GM18870 (cell line): ENCODE measurements at regions not wholly inside any gene's neighbourhood (a gene's known extent, or its start where the extent isn't known, plus 50 kb on each side); places are given as distances from the start of the nearest gene placed in this dataset.
A peak's percentile ranks its signal among the peaks of the same experiment; 100 is the strongest.

Source experiments
- ATAC-seq: cut with Tn5 transposase; IDR thresholded peaks from one replicate; pipeline ENCODE4 v1.9.1; 2021; ENCODE audit warnings: moderate library complexity; ENCODE audit not compliant: unreplicated experiment

DNA sequence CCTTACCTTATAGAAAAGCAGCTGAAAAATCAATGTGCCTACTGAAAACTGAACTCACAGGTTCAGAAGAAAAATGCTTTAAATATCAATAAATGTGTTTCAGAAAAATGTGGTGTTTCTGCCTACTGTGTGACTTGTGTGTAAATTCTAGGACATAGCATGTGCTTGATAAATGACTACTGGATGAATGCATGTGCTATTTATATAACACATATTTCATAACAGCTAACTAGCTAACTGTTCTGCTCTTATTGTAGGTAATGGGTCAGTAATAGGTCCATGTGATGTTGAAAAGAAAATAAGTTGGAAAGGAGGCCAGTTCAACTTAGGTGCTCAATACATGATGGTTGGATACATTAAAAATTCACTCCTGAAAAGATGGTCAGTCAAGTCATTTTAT, 993.0 kb upstream of the LCORL start:
- ATAC-seq, result no peak

DNA sequence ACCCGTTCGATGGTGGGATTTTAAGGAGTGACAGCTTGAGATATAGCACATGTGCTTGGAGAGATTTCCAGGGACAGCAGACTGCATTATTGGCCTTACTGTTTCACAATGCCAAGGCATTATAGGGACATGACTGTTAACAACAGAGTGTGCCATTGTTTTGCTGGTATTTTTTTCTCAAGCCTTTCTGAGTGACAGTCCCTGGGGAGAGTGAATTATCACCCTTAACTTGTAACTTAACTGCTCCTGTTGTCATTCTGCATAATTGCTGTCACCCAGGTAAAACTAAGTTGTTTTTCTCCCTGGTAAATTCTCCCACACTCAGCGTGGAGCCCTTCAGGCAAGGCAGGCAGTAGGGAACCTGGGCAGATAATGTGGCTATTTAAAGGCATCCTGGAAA, 989.2 kb upstream of the LCORL start:
- no peak for ATAC-seq

DNA sequence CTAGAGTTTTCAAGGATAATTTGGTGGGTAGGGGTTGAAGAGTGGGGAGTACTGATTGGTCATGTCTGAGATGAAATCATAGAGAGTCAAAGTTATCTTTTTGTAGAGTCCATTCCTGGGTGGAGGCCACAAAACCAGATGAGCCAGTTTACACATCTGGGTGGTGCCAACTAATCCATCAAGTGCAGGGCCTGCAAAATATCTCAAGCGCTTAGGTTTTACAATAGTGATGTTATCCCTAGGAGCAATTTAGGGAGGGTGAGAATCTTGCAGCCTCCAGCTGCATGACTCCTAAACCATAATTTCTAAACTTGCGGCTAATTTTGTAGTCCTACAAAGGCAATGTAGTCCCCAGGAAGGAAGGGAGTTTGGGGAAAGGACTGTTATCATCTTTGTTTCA, 988.3 kb upstream of the LCORL start:
- ATAC-seq, result no peak

DNA sequence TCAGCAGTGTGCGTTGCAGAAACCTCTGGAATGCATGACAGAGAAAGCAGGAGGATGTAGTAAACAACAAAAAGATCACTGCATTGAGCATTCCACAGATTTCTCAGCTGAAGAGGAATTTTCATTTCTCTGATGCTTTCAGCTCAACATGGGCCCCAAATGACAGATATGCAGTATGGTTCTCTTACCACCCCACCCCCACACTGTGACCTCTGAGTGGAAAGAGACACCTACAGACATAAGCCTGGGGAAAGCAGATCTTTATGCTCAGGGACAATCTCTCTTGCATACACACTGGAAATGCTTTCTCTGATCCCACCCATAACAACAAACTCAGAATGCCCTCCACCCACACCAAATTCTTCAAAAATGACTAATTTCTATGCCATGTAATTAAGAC, 983.7 kb upstream of the LCORL start:
- ATAC-seq, result no peak

DNA sequence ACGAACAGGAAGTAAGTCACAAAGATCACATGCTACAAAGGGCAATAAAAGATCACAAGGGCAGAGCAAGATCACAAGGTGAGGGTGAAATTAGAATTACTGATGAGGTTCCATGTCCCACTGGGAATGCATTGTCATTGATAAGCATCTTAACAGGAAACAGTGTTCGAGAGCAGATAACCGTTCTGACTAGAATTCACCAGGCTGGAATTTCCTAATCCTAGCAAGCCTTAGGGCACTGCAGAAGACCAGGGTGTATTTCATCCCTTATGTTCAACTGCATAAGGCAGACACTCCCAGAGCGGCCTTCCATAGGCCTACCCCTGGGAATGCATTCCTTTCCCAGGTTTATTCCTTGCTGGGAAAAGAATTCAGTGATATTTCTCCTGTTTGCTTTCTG, 980.6 kb upstream of the LCORL start:
- ATAC-seq, result no peak

DNA sequence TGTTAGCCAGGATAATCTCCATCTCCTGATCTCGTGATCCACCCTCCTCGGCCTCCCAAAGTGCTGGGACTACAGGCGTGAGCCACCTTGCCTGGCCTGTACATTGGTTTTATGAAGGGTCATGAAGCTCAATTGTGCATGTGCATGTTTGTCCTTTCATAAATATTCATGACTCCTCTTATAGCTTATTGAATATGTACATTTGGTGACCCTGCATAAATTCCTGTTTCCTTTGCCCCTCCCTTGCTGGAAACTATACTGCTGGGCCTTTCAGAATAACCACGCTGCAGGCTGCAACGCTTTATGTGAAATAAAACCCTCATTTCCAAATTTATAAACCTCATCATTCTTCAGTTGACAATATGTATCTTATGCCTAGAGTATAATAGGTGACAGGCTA, 978.0 kb upstream of the LCORL start:
- no peak for ATAC-seq

DNA sequence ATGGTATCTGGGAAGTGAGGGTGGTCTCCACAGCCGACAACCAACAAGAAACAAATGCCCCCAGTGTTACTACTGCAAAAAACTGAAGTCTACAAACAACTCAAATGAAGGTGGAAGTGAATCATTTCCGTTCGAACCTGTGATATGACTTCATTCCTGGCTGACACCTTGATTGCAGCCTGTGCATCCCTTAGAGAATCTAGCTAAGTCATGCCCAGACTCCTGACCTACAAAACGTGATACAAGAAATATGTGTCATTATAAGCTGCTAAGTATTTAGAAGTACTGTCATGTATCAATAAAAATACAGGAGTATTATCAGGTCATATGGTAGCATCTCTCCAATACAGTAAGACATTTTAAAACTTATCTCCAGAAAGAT, 959.7 kb upstream of the LCORL start:
- ATAC-seq, result no peak

DNA sequence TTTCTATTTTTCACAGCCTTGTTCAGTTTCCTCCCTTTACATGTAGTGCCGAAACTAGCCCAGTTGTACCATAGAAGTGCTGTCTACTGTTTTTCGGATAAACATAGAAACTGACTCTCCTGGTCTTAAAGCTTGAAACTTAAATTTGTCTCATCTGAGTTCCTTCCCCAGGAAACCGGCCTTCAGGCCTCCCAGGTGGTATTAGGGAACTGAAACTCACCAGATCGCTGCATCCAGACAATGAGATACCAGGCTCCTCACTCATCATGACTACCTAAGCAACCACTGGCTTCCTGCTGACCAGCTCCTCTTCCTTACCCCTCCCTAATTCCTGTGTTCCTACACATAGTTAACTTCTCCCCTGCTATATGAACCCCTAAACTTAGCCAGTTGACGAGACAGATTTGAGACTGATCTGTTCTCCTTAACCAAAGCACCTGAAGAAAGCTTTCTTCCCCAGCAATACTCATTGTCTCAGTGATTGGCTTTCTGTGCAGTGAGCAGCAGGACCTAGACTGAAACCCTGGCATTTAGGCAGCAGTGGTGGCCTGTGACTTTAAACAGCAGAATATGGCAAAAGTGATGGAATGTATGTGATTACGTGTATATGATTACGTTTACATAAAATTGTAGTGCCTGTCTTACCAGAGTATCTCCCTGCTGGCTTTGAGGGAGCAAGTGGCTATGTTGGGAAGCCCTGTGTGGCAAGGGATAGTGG, 959.1 kb upstream of the LCORL start:
- peak; percentile 93 for ATAC-seq

DNA sequence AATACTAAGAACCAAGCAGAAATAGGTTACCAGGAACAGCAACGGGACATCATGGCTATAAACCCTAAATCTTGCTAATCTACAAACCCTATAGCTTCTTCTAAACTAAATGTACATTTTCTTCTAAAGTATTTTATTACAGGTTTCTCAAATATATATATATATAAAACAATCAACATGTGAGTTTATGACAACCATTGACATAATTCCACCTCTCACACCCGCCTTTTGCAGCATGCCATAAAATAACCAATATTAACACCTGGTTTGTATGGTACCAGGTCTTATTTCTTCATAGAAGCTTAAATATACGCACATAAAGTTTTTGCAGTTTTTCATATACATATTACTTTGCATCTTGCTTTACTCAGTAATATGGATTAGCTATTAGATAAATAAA, 955.3 kb upstream of the LCORL start:
- ATAC-seq, result no peak

DNA sequence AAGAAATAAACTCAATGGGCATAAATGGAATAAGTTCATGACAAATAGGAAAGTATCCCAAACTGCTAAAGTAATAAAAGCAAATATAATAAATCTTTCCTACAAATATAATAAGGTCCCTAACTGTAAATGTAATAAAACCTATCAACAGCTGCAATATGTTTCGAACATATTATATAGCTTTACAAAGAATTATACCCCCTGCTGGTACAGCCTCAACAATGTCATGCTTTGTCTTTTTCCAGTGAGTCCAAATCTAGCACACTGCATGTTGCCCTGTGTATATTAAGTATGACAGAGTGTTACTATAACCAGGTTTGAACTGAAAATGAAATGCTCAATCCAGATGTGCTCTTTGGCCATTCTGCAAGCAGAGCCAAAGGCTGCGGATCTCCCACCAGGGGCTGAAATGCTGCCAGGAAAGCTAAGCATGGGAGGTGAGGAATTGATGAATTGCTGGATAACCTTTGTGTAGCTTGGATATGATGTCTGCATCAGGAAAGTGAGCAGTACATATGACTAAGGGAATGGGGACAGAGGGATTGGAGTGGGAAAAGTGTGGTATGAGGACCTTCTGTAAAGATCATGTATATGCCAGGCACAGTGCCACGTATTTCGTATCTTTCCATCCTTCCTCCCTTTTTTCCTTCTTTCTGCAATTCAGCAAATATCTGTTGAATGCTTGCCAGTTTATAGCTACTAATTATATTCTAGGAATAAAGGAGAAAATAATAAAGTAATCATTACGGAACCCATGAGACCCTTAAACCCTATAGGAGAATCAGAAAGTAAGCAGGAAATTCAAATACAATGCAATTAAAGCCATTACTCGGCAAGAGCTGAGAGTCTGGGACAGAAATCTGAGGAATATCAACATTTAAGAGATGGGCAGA, 954.6 kb upstream of the LCORL start:
- ATAC-seq, result no peak

DNA sequence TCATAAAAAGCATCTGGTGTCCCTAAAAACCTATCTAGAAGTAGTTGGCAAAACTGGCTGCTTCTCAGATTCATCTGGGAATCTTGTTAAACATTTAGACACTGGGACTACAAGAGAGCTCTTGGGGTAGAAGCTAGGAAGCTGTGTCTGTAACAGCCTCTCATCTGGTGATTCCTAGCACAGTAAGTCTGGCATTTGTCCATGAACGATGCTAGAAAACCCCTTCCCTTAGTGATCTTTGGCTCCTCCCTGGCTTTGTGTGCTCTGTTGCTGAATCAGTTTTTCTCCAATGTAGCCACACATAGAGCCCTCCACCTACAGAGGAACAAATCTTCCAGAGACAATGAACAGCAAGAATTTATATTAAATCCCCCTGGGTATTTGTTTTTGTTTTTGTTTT, 951.7 kb upstream of the LCORL start:
- no peak for ATAC-seq

DNA sequence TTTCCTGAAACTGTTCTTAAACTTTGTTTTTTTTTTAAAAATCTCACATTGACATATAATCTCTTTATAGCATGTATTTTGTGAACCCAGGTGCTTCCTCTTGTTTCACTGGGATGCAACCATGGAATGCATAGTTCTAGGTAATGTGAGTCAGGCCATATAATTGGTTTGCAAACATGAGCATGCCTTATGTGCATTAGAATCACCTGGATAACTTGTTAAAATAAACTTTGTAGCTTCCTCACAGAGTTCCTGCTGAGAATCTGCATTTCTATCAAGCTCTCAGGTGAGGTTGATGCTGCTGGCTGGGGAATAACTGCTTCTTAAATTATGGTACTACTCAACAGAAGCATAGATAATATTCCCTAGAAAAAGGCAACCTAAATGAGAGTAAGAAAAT, 940.3 kb upstream of the LCORL start:
- ATAC-seq, result no peak

DNA sequence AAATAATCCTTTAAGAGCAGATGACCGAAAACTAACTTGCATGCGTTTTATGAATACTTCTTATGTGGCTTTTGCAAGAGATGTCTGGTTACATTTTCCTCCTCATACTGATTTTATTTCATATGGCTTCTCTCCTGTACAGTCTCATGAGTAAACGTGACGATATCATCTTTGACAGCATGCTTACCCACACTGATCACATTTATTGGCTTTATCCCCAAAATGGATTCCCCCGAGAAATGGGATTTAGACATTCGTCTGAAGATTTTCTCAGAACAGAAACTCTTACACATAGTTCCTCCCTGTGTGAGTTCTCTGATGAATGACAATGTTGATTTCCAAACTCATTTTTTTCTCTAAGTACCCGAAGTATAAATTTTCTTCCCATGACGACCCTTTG, 939.7 kb upstream of the LCORL start:
- no peak for ATAC-seq

DNA sequence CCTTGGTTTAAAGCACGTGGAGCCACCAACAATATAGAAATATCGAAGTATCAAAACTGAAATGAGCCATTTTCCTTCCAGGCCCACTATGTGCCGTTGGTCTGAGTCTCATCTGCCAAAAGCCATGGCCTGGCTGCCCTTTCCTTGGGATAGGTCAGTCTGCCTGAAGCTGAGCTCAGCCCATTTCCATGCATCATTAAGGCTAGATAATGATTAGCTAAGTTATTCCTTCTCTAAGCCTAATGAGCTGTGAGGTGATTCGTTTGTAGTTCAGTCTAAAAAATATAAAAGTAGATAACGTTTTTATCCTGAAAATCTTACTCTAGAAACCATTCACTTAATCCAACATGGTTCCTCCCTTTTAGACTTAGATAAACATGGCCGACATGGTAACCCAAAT, 936.2 kb upstream of the LCORL start:
- ATAC-seq, result no peak

DNA sequence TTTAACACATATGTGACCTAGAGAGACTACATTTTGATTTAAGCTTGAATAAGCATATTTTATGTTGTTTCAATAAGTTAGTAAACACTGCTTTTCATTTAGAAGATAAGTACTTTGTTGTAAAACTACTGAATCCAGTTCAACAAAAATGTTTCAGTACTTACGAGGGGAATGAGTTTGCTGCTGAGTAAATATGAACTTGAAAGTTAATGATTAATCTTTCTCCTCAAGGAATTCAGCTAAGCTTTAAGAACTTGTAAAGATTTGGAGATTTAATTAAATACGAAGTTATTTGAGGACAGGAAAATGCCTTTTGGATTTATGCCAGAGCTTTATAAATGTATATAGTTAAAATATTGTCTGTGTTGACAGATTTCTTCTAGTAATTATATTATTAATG, 933.0 kb upstream of the LCORL start:
- no peak for ATAC-seq

DNA sequence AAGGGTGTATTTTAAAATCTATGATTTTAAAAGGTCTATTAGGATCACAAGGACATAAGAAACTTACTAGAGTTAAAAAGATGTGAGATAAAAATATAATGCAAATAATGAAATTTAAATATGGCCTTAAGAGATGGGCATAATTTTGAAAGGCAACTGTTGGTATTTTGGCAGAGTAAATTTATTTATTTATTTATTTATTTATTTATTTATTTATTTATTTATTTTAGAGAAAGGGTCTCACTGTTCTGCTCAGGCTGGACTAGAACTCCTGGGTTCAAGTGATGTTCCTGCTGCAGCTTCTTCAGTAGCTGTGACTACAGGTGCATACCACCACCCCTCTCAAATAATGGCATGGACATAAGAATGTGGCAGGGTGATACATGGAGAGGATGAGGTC, 932.1 kb upstream of the LCORL start:
- ATAC-seq, result no peak

DNA sequence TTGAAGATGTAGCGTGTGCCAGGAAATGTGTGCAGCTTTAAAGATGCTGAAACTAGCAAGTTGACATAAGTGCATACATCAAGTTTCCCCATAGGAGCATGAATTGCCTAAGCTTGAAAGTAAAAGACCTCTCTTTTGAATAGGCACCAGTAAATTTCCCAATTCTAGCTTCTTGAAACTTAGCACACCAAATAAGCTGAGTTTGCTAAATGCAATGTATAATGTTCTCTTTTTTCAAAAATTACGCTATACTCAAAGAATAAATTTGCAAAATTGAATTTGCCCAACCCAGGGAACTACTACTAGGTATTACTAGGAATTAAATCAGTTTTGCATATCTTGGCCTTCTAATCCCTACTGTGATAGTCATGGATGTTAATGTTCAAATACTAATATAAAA, 923.9 kb upstream of the LCORL start:
- ATAC-seq, result no peak

DNA sequence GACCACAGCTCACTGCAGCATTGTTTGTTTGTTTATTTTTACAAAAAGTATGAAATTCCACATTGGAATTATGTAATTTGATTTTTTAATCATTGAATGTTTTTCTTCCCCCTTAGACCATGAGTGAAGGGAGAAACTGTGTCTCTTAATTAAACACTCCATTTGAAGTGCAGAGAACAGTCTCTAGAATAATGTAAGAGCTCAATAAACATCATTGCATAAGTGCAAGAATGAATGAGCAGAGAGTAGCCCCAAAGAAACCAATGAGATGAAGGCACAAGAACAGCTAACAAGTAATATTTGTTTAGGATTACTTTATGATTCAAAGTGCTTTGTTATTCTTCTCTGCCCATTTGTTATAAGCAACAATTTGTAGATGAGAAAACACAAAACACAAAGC, 921.3 kb upstream of the LCORL start:
- no peak for ATAC-seq

DNA sequence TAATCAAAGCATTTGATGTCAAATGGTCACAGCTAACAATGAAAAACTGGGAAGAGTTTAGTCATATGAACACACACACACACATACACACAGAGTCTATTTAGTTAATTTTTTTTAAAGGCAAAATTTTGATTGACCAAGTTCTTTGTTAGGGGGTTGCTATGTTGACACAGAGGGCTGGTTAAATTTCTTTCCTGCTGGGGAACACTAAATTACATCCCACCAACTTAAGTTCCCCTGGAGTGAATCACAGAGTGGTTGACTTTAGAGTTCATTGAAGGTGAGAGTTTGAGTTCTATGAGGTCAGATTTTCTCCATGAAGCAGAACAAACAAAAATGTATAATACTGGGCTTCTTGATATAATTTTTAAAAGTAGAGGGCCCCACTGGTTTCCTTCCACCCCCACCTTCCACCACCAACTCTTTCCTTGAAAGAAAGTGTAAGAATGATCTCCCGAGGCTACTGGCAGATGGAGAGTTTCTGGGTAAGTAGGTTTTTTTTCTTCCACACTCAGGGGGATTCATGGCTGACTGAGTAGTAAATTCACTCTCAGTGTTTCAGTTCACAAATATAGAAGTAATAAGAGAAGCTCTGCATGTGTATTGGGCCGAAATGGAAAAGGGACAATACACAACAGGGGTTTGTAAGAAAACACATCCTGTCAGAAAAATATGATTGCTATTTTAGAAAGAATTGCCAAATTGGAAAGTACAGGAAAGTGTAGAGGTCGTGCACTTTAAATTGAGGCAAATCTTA, 917.0 kb upstream of the LCORL start:
- no peak for ATAC-seq

DNA sequence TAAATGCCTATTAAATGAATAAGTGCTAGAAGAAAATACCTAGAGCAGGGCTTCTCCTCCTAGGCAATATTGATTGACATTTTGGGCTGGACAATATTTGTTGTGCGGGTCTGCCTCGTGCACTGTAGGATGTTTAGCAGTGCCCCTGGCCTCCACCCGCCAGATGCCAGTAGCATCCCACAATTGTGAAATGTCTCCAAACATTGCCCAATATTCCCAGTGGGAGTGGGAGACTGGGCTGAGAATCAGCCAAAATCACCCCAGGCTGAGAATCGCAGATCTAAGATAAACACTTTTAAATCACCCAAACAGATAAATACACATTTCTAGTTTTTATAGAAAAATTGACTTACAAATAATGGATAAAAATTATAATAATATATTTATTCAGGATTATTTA, 916.2 kb upstream of the LCORL start:
- ATAC-seq, result no peak

DNA sequence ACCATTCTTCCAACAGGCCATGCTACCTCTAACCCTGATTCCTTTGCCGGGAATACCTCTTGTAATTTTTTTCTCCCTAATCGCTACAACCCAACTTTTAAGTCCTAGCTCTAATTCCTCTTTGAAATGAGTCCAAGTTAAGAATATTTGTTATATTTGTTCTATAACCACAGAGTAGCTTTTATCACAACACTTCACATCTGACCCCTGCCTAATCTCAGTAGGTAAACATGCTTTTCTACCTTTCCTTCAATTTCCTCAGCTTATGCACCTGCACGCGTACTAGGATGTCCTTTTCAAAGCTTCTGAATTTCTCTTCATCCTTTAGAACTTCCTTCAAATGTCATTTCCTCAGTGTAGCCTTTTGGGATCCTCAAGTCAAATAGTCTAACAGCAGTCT, 915.5 kb upstream of the LCORL start:
- ATAC-seq, result no peak
